ENCODE measurements at regions not wholly inside any gene's neighbourhood (a gene's known extent, or its start where the extent isn't known, plus 50 kb on each side); places are given as distances from the start of the nearest gene placed in this dataset.
A peak's percentile ranks its signal among the peaks of the same experiment; 100 is the strongest.

GRCh38 chr3:182621435-182622240 lies 171.7 kb upstream of the ATP11B start:
- Histone ChIP-seq H3F3A (ENCODE audit: insufficient read depth) (no peaks in the 10 kb centered on the region), H3K27ac (no peak overlapping the region), H3K36me3 (ENCODE audit: low read depth) (no peaks in the 10 kb centered on the region), H3K27me3 (replicated peaks; ENCODE audit: insufficient read depth) (no peaks in the 10 kb centered on the region), H3K4me2 (ENCODE audit: unreplicated experiment) (no peak overlapping the region), H3K4me3 (no peak overlapping the region), H2AFZ (no peak overlapping the region), H3K79me2 (ENCODE audit: insufficient read depth) (no peaks in the 10 kb centered on the region), H3K4me1 (ENCODE audit: insufficient read depth) (no peaks in the 10 kb centered on the region), H3K9ac (no peak overlapping the region), H3K9me3 (ENCODE audit: low read depth) (no peaks in the 10 kb centered on the region), H4K20me1 (ENCODE audit: insufficient read depth) (no peaks in the 10 kb centered on the region), H3K9me2 (ENCODE audit: insufficient read depth) (no peaks in the 10 kb centered on the region)
- in situ Hi-C loops (cut with MboI): no loop called here
- TF ChIP-seq EZH2phosphoT487 (IDR thresholded peaks at IDR 0.05; ENCODE audit: insufficient read depth, low read depth) (no peak), EZH2 (IDR thresholded peaks at IDR 0.05; ENCODE audit: insufficient read depth, poor library complexity, severe bottlenecking) (no peak)
- peak; percentile 1 for DNase-seq
- 6 to 11% methylated on average over 4 of the region's 4 CpGs for WGBS, 2 experiments (ENCODE audit: low coverage in 1 of 2, low lambda C conversion rate in 2 of 2, missing lambda C conversion rate in 2 of 2)

- no peaks in the 10 kb centered on the region for H3K4me1 ChIP-seq (ENCODE audit: insufficient read depth)
- no peaks in the 10 kb centered on the region for H3K9me3 ChIP-seq (ENCODE audit: low read depth)
- no peak overlapping the region for H3K9ac ChIP-seq
- in situ Hi-C loops (cut with MboI): no loop called here
- no peak overlapping the region for H2AFZ ChIP-seq
- TF ChIP-seq EZH2 (IDR thresholded peaks at IDR 0.05; ENCODE audit: insufficient read depth, poor library complexity, severe bottlenecking) (no peak), EZH2phosphoT487 (IDR thresholded peaks at IDR 0.05; ENCODE audit: insufficient read depth, low read depth) (no peak)
- H3K27me3 ChIP-seq (replicated peaks; ENCODE audit: insufficient read depth): 0 out of 2 replicates have a peak, but pooled peaks cover 3% of the 10 kb centered on the region
- no peak for DNase-seq
- H3K79me2 ChIP-seq (ENCODE audit: insufficient read depth): no peaks in the 10 kb centered on the region
- no peaks in the 10 kb centered on the region for H3K9me2 ChIP-seq (ENCODE audit: insufficient read depth)
- no peaks in the 10 kb centered on the region for H3K36me3 ChIP-seq (ENCODE audit: low read depth)
- no peaks in the 10 kb centered on the region for H4K20me1 ChIP-seq (ENCODE audit: insufficient read depth)
- no peak overlapping the region for H3K4me2 ChIP-seq (ENCODE audit: unreplicated experiment)
- H3K4me3 ChIP-seq: no peak overlapping the region
- no peaks in the 10 kb centered on the region for H3F3A ChIP-seq (ENCODE audit: insufficient read depth)
- no peak overlapping the region for H3K27ac ChIP-seq
These were observed 171.1 kb upstream of the ATP11B start for GRCh38 chr3:182622241-182622545.

GRCh38 chr3:182626484-182627467 lies 166.5 kb upstream of the ATP11B start:
- Histone ChIP-seq H3K4me3 (no peak overlapping the region), H3K9me2 (ENCODE audit: insufficient read depth) (no peaks in the 10 kb centered on the region), H4K20me1 (ENCODE audit: insufficient read depth) (no peaks in the 10 kb centered on the region), H3K27ac (no peak overlapping the region), H3K9me3 (ENCODE audit: low read depth) (no peaks in the 10 kb centered on the region), H3K79me2 (ENCODE audit: insufficient read depth) (no peaks in the 10 kb centered on the region), H3K4me1 (ENCODE audit: insufficient read depth) (no peaks in the 10 kb centered on the region), H3K4me2 (ENCODE audit: unreplicated experiment) (no peak overlapping the region), H2AFZ (no peak overlapping the region), H3K36me3 (ENCODE audit: low read depth) (no peaks in the 10 kb centered on the region), H3K9ac (no peak overlapping the region), H3F3A (ENCODE audit: insufficient read depth) (no peaks in the 10 kb centered on the region), H3K27me3 (replicated peaks; ENCODE audit: insufficient read depth) (0 out of 2 replicates have a peak, but pooled peaks cover 3% of the 10 kb centered on the region)
- DNase-seq: no peak
- no peak for TF ChIP-seq EZH2 (IDR thresholded peaks at IDR 0.05; ENCODE audit: insufficient read depth, poor library complexity, severe bottlenecking)
- TF ChIP-seq EZH2phosphoT487 (IDR thresholded peaks at IDR 0.05; ENCODE audit: insufficient read depth, low read depth): no peak
- 38 to 39% methylated on average over 4 of the region's 4 CpGs for WGBS, 2 experiments (ENCODE audit: low coverage in 1 of 2, low lambda C conversion rate in 2 of 2, missing lambda C conversion rate in 2 of 2)
- in situ Hi-C loops (cut with MboI): no loop called here

GRCh38 chr3:182628531-182628930 lies 164.8 kb upstream of the ATP11B start:
- TF ChIP-seq EZH2 (IDR thresholded peaks at IDR 0.05; ENCODE audit: insufficient read depth, poor library complexity, severe bottlenecking): no peak
- TF ChIP-seq EZH2phosphoT487 (IDR thresholded peaks at IDR 0.05; ENCODE audit: insufficient read depth, low read depth): no peak
- Histone ChIP-seq H3K9ac (no peak overlapping the region), H2AFZ (no peak overlapping the region), H3K9me3 (ENCODE audit: low read depth) (no peaks in the 10 kb centered on the region), H4K20me1 (ENCODE audit: insufficient read depth) (no peaks in the 10 kb centered on the region), H3K4me2 (ENCODE audit: unreplicated experiment) (no peak overlapping the region), H3K4me3 (no peak overlapping the region), H3F3A (ENCODE audit: insufficient read depth) (no peaks in the 10 kb centered on the region), H3K9me2 (ENCODE audit: insufficient read depth) (no peaks in the 10 kb centered on the region), H3K27me3 (replicated peaks; ENCODE audit: insufficient read depth) (0 out of 2 replicates have a peak, but pooled peaks cover 3% of the 10 kb centered on the region), H3K4me1 (ENCODE audit: insufficient read depth) (no peaks in the 10 kb centered on the region), H3K27ac (no peak overlapping the region), H3K79me2 (ENCODE audit: insufficient read depth) (no peaks in the 10 kb centered on the region), H3K36me3 (ENCODE audit: low read depth) (no peaks in the 10 kb centered on the region)
- 44 to 45% methylated on average over 2 of the region's 2 CpGs for WGBS, 2 experiments (ENCODE audit: low coverage in 1 of 2, low lambda C conversion rate in 2 of 2, missing lambda C conversion rate in 2 of 2)
- no peak for DNase-seq
- in situ Hi-C loops (cut with MboI): no loop called here

Data from GM23248 (cell line).